Ishikawa (cell line): ENCODE measurements at regions not wholly inside any gene's neighbourhood (a gene's known extent, or its start where the extent isn't known, plus 50 kb on each side); places are given as distances from the start of the nearest gene placed in this dataset.

Experiments used
- CREB1 ChIP-seq: IDR thresholded peaks from 2 replicates; pipeline ENCODE4 v1.6.1; 2012; ENCODE audit warnings: low read depth
- RAD21 ChIP-seq: IDR thresholded peaks from 2 replicates; pipeline ENCODE4 v1.6.1; 2012; ENCODE audit warnings: low read depth
- REST ChIP-seq: IDR thresholded peaks from 2 replicates; pipeline ENCODE4 v1.6.1; 2012; ENCODE audit warnings: low read depth, mild to moderate bottlenecking
- TCF12 ChIP-seq: IDR thresholded peaks from 2 replicates; pipeline ENCODE4 v1.6.1; 2012; ENCODE audit warnings: low read depth
- YY1 ChIP-seq: IDR thresholded peaks from 2 replicates; pipeline ENCODE4 v1.6.1; 2012; ENCODE audit warnings: low read depth

- TF ChIP-seq YY1: no peak
- no peak for TF ChIP-seq REST
- no peak for TF ChIP-seq TCF12
- TF ChIP-seq CREB1: no peak
- TF ChIP-seq RAD21: no peak
Observed at GRCh38 chr2:173602153-173602795, 247.6 kb downstream of the CDCA7 start.
